ENCODE measurements at regions not wholly inside any gene's neighbourhood (a gene's known extent, or its start where the extent isn't known, plus 50 kb on each side); places are given as distances from the start of the nearest gene placed in this dataset.

- TF ChIP-seq CTCF (IDR thresholded peaks at IDR 0.05), result no peak
- TF ChIP-seq REST (IDR thresholded peaks at IDR 0.05; ENCODE audit: insufficient read depth in 1 of 2, low read depth in 2 of 2, low read length in 1 of 2), result no peak
- no peak for TF ChIP-seq SIN3A (IDR thresholded peaks at IDR 0.05; ENCODE audit: borderline replicate concordance, insufficient read depth, low read depth, low read length)
These were observed 86.2 kb upstream of the NCAM1 start for GRCh38 chr11:112874980-112875379.
